ENCODE measurements at regions not wholly inside any gene's neighbourhood (a gene's known extent, or its start where the extent isn't known, plus 50 kb on each side); places are given as distances from the start of the nearest gene placed in this dataset.

DNA sequence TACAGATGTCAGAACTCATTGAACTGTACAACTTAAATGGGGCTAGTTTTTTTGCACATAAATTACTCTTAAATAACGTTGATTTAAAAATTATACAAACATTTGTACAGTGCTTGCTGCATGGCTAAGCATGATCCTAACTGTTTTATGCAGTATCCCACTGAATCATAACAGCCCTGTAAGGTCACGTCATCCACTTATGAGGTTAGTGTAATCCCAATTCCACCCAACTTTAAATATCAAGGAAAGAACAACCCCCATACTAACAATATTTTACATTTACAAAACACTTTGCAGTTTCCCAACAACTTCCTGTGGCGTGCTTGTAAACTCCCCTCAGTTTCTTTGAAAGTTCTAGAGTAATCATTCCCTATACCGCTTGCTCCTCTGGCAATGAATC lies 190.1 kb upstream of the SALL1 start:
- TF ChIP-seq ELK1 (IDR thresholded peaks at IDR 0.05; ENCODE audit: borderline replicate concordance, low read depth, low read length) (no peak), RCOR1 (IDR thresholded peaks at IDR 0.05; ENCODE audit: insufficient replicate concordance, low read length) (no peak), SMC3 (IDR thresholded peaks at IDR 0.05; ENCODE audit: low read depth, low read length) (no peak), RAD21 (IDR thresholded peaks at IDR 0.05; ENCODE audit: low read length) (no peak), RFX5 (IDR thresholded peaks at IDR 0.05; ENCODE audit: low read depth, low read length) (no peak), CEBPB (IDR thresholded peaks at IDR 0.05; ENCODE audit: low read depth, low read length) (no peak)
- TF ChIP-seq, protein P1, sequence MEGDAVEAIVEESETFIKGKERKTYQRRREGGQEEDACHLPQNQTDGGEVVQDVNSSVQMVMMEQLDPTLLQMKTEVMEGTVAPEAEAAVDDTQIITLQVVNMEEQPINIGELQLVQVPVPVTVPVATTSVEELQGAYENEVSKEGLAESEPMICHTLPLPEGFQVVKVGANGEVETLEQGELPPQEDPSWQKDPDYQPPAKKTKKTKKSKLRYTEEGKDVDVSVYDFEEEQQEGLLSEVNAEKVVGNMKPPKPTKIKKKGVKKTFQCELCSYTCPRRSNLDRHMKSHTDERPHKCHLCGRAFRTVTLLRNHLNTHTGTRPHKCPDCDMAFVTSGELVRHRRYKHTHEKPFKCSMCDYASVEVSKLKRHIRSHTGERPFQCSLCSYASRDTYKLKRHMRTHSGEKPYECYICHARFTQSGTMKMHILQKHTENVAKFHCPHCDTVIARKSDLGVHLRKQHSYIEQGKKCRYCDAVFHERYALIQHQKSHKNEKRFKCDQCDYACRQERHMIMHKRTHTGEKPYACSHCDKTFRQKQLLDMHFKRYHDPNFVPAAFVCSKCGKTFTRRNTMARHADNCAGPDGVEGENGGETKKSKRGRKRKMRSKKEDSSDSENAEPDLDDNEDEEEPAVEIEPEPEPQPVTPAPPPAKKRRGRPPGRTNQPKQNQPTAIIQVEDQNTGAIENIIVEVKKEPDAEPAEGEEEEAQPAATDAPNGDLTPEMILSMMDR (conservative IDR thresholded peaks at IDR 0.05; ENCODE audit: low read depth, low read length): no peak

Data from IMR-90 (cell line).